Left ventricle myocardium inferior (tissue), 1 donor: ENCODE measurements at regions not wholly inside any gene's neighbourhood (a gene's known extent, or its start where the extent isn't known, plus 50 kb on each side); places are given as distances from the start of the nearest gene placed in this dataset.

Source experiments
- DNase-seq: peaks from one replicate; pipeline ENCODE4 v3.0.0-alpha.2; 2020
- H3K27ac ChIP-seq: fragments of 200-600 bp; replicated peaks from 2 replicates; pipeline ENCODE4 v1.8.0; 2021
- H3K27me3 ChIP-seq: fragments of 200-600 bp; 2 replicates; pipeline ENCODE4 v1.8.0; 2021; ENCODE audit warnings: low read depth
- H3K36me3 ChIP-seq: fragments of 200-600 bp; 2 replicates; pipeline ENCODE4 v1.8.0; 2021
- H3K4me1 ChIP-seq: fragments of 200-600 bp; 2 replicates; pipeline ENCODE4 v1.8.0; 2021
- H3K4me3 ChIP-seq: fragments of 200-600 bp; 2 replicates; pipeline ENCODE4 v1.8.0; 2021; ENCODE audit warnings: mild to moderate bottlenecking, moderate library complexity
- H3K9me3 ChIP-seq: fragments of 200-600 bp; replicated peaks from 2 replicates; pipeline ENCODE4 v1.8.0; 2021
- CTCF ChIP-seq: fragments of 200-600 bp; IDR thresholded peaks from 2 replicates; pipeline ENCODE4 v1.8.0; 2021; ENCODE audit warnings: antibody characterized with exemption, mild to moderate bottlenecking, borderline replicate concordance
- intact Hi-C: fragments of 100-400 bp; cut with micrococcal nuclease; formaldehyde crosslinking; loops from one replicate; pipeline ENCODE4 v1.11.0; 2022
- donor health status: DM: no; HTN: yes; CAD: no; lungs with severe emphysema.

GRCh38 chr20:21564127-21564773, 50.4 kb upstream of the NKX2-2 start:
- peaks cover 94% of the 10 kb centered on the region for H3K27me3 ChIP-seq
- no peak for TF ChIP-seq CTCF

More at GRCh38 chr20:21564127-21564773, 50.4 kb upstream of the NKX2-2 start:
- no peak for DNase-seq
- Histone ChIP-seq H3K4me1 (no peaks in the 10 kb centered on the region), H3K9me3 (no peaks in the 10 kb centered on the region), H3K36me3 (no peaks in the 10 kb centered on the region), H3K4me3 (no peak overlapping the region), H3K27ac (no peak overlapping the region)
- intact Hi-C loops, result no loop called here
